B cell (primary cell): ENCODE measurements at regions not wholly inside any gene's neighbourhood (a gene's known extent, or its start where the extent isn't known, plus 50 kb on each side); places are given as distances from the start of the nearest gene placed in this dataset.

Source experiments
- ATAC-seq: fragments of 200-7000 bp; cut with Tn5 transposase; one replicate; pipeline ENCODE4 v1.10.0; 2021; ENCODE audit warnings: low read depth, mild to moderate bottlenecking, moderate number of reproducible peaks, moderate library complexity
- CTCF ChIA-PET: fragments of 350-600 bp; sonication (Branson Sonifier 250); formaldehyde crosslinking; loops from one replicate; lab custom pipeline; 2021; ENCODE audit warnings: antibody characterized with exemption, inconsistent platforms; lab: Charles Lee
- POLR2A ChIA-PET: fragments of 350-600 bp; sonication (Branson Sonifier 250); formaldehyde crosslinking; loops from one replicate; lab custom pipeline; 2021; ENCODE audit warnings: antibody characterized with exemption; lab: Charles Lee
- DNase-seq: peaks from one replicate; pipeline ENCODE4 v3.0.0; 2013
- H2AFZ ChIP-seq: 2 replicates; pipeline ENCODE4 v1.6.1; 2012; ENCODE audit warnings: mild to moderate bottlenecking, low read depth, low read length; ENCODE audit not compliant: insufficient read depth, poor library complexity, severe bottlenecking
- H3K27ac ChIP-seq, 2 donors: 1 replicate in 1 of 2; 2 replicates in 1 of 2; pipeline ENCODE4 v1.5.1; 2012 to 2013; ENCODE audit warnings: low read length in 2 of 2, mild to moderate bottlenecking in 2 of 2, moderate library complexity in 1 of 2
- H3K27me3 ChIP-seq, 4 experiments: fragments of 200-600 bp in 1 of 4; sonication (generic) in 1 of 4; replicated peaks in 1 of 4; 1 replicate in 2 of 4; 2 replicates in 2 of 4; pipeline versions ENCODE4 v1.6.1 to v1.7.0; 2013 to 2016; ENCODE audit warnings: low read length in 3 of 4, mild to moderate bottlenecking in 2 of 4, mixed read lengths in 1 of 4, moderate library complexity in 1 of 4; ENCODE audit not compliant: insufficient read depth in 4 of 4, control insufficient read depth in 3 of 4; ENCODE audit errors: control extremely low read depth in 1 of 4
- H3K36me3 ChIP-seq, 2 experiments: replicated peaks in 1 of 2; 1 replicate in 1 of 2; 2 replicates in 1 of 2; pipeline versions ENCODE4 v1.6.1 to v1.7.1; 2013; ENCODE audit warnings: low read length in 1 of 2; ENCODE audit not compliant: insufficient read depth in 2 of 2, control insufficient read depth in 1 of 2; ENCODE audit errors: control extremely low read depth in 1 of 2, extremely low read depth in 1 of 2
- H3K4me1 ChIP-seq, 2 donors: fragments of 200-600 bp in 1 of 2; sonication (generic) in 1 of 2; 1 replicate in 1 of 2; 2 replicates in 1 of 2; pipeline versions ENCODE4 v1.5.1 to v1.6.1; 2013 to 2017; ENCODE audit warnings: low read length in 2 of 2; ENCODE audit not compliant: control insufficient read depth in 2 of 2, insufficient read depth in 2 of 2
- H3K4me2 ChIP-seq: replicated peaks from 2 replicates; pipeline ENCODE3; 2012; ENCODE audit warnings: mild to moderate bottlenecking, low read depth, low read length; ENCODE audit not compliant: poor library complexity, severe bottlenecking
- H3K4me3 ChIP-seq, 5 experiments: fragments of 200-600 bp in 1 of 5; sonication (generic) in 1 of 5; 1 replicate in 3 of 5; 2 replicates in 2 of 5; pipeline versions ENCODE4 v1.5.1 to v1.7.0; 2011 to 2016; ENCODE audit warnings: low read length in 4 of 5, mild to moderate bottlenecking in 4 of 5, low read depth in 2 of 5, control low read depth in 1 of 5, moderate library complexity in 1 of 5; ENCODE audit not compliant: insufficient read depth in 1 of 5; ENCODE audit errors: control extremely low read depth in 1 of 5, extremely low read depth in 1 of 5
- H3K79me2 ChIP-seq: fragments of 200-600 bp; sonication (generic); one replicate; pipeline ENCODE4 v1.6.0; 2016; ENCODE audit warnings: low read length; ENCODE audit not compliant: control insufficient read depth, insufficient read depth
- H3K9ac ChIP-seq: fragments of 200-600 bp; sonication (generic); 2 replicates; pipeline ENCODE4 v1.6.1; 2017; ENCODE audit warnings: mild to moderate bottlenecking, low read length, moderate library complexity
- H3K9me3 ChIP-seq, 3 donors: one replicate each; pipeline versions ENCODE4 v1.6.1 to v1.7.1; 2013; ENCODE audit warnings: low read length in 2 of 3; ENCODE audit not compliant: control insufficient read depth in 2 of 3, insufficient read depth in 1 of 3; ENCODE audit errors: control extremely low read depth in 1 of 3
- H4K20me1 ChIP-seq: 2 replicates; pipeline ENCODE4 v1.6.0; 2012; ENCODE audit warnings: mild to moderate bottlenecking, low read length; ENCODE audit not compliant: insufficient read depth, control insufficient read depth, poor library complexity, severe bottlenecking
- H3K27ac Mint-ChIP-seq: one replicate; pipeline ENCODE4 v1.8.0; 2021; ENCODE audit warnings: mixed read lengths
- H3K27me3 Mint-ChIP-seq: one replicate; pipeline ENCODE4 v1.8.0; 2021; ENCODE audit warnings: mixed read lengths
- H3K4me1 Mint-ChIP-seq: one replicate; pipeline ENCODE4 v1.8.0; 2021; ENCODE audit warnings: mixed read lengths
- H3K4me3 Mint-ChIP-seq: one replicate; pipeline ENCODE4 v1.8.0; 2021; ENCODE audit warnings: mixed read lengths
- H3K9me3 Mint-ChIP-seq: one replicate; pipeline ENCODE4 v1.8.0; 2022; ENCODE audit warnings: mixed read lengths; ENCODE audit not compliant: insufficient read depth
- EZH2 ChIP-seq: IDR thresholded peaks from 2 replicates; pipeline ENCODE4 v1.6.1; 2012; ENCODE audit warnings: borderline replicate concordance, low read depth, mild to moderate bottlenecking, moderate library complexity, low read length; ENCODE audit not compliant: insufficient read depth, poor library complexity, severe bottlenecking
- WGBS: methylation state at CpG from one replicate; pipeline ENCODE4 v1.1.5; 2013; ENCODE audit warnings: missing lambda C conversion rate; ENCODE audit not compliant: insufficient coverage; 5-methylcytosine and 5-hydroxymethylcytosine counted together
- intact Hi-C: fragments of 100-400 bp; cut with micrococcal nuclease; formaldehyde crosslinking; loops from one replicate; pipeline ENCODE4 v1.10.0; 2022
- TF ChIP-seq, protein P1 (sequence below): fragments of 200-600 bp; IDR thresholded peaks from one replicate; pipeline ENCODE4 v1.8.0; 2022; ENCODE audit warnings: antibody characterized with exemption, mild to moderate bottlenecking

GRCh38 chr6:114783083-114783482, 440.3 kb upstream of the HS3ST5 start:
- Histone ChIP-seq H4K20me1 (no peaks in the 10 kb centered on the region), H3K4me1 (no peaks in the 10 kb centered on the region), H3K9ac (no peak overlapping the region), H3K27ac (no peak overlapping the region), H3K4me3 (no peak overlapping the region), H3K9me3 (no peaks in the 10 kb centered on the region), H3K36me3 (no peaks in the 10 kb centered on the region), H3K79me2 (no peaks in the 10 kb centered on the region), H2AFZ (no peak overlapping the region), H3K27me3 (no peaks in the 10 kb centered on the region), H3K4me2 (no peak overlapping the region)
- ATAC-seq (no peak), DNase-seq (no peak)
- Mint-ChIP-seq H3K4me1 (no peaks in the 10 kb centered on the region), H3K9me3 (peaks cover 3% of the 10 kb centered on the region), H3K27me3 (no peaks in the 10 kb centered on the region), H3K4me3 (no peak overlapping the region), H3K27ac (no peak overlapping the region)
- intact Hi-C loops: no loop called here
- TF ChIP-seq EZH2: no peak
- TF ChIP-seq, protein P1, sequence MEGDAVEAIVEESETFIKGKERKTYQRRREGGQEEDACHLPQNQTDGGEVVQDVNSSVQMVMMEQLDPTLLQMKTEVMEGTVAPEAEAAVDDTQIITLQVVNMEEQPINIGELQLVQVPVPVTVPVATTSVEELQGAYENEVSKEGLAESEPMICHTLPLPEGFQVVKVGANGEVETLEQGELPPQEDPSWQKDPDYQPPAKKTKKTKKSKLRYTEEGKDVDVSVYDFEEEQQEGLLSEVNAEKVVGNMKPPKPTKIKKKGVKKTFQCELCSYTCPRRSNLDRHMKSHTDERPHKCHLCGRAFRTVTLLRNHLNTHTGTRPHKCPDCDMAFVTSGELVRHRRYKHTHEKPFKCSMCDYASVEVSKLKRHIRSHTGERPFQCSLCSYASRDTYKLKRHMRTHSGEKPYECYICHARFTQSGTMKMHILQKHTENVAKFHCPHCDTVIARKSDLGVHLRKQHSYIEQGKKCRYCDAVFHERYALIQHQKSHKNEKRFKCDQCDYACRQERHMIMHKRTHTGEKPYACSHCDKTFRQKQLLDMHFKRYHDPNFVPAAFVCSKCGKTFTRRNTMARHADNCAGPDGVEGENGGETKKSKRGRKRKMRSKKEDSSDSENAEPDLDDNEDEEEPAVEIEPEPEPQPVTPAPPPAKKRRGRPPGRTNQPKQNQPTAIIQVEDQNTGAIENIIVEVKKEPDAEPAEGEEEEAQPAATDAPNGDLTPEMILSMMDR: no peak
- CTCF ChIA-PET: no interaction called here
- POLR2A ChIA-PET: no interaction called here

- Histone ChIP-seq H4K20me1 (no peaks in the 10 kb centered on the region), H2AFZ (no peak overlapping the region), H3K4me2 (no peak overlapping the region), H3K4me1 (no peaks in the 10 kb centered on the region), H3K9ac (no peak overlapping the region), H3K36me3 (no peaks in the 10 kb centered on the region), H3K79me2 (no peaks in the 10 kb centered on the region), H3K4me3 (no peak overlapping the region), H3K27ac (no peak overlapping the region), H3K9me3 (no peaks in the 10 kb centered on the region), H3K27me3 (no peaks in the 10 kb centered on the region)
- ATAC-seq (no peak), DNase-seq (no peak)
- no peak overlapping the region for H3K27ac Mint-ChIP-seq
- H3K4me3 Mint-ChIP-seq: no peak overlapping the region
- no peaks in the 10 kb centered on the region for H3K9me3 Mint-ChIP-seq
- CTCF ChIA-PET: no interaction called here
- intact Hi-C loops: no loop called here
- no peaks in the 10 kb centered on the region for H3K4me1 Mint-ChIP-seq
- POLR2A ChIA-PET: no interaction called here
- TF ChIP-seq, protein P1: no peak
- no peak for TF ChIP-seq EZH2
- WGBS: no CpG with 5 or more reads among the region's 2 CpGs
- no peaks in the 10 kb centered on the region for H3K27me3 Mint-ChIP-seq
These were observed 422.0 kb upstream of the HS3ST5 start for GRCh38 chr6:114764866-114765265.
